ENCODE measurements at regions not wholly inside any gene's neighbourhood (a gene's known extent, or its start where the extent isn't known, plus 50 kb on each side); places are given as distances from the start of the nearest gene placed in this dataset.

DNA sequence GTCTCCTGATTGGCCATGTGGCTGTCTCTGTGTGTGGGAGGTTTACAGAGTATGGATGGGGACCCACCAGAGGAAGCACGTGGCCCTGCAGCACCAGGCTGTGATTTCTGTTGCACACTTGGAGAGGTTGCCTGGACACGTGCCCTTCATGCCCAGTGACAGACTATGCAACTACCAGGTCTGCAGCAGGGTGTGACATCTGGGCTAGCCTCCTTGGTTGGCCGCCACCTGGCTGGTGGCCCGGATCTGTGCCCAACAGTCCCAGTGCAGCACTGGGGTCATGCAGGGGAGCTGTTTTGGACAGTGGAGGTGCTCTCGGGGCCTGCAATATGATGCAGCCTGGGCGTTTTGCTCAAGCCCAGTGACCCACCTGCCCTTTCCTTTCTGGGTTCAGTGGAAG is 212.5 kb downstream of the UBE3A start (continued):
- TF ChIP-seq CREB3 (tag; conservative IDR thresholded peaks at IDR 0.05; ENCODE audit: low read depth), result no peak
- TF ChIP-seq NR1H2 (CRISPR knock-in tag; IDR thresholded peaks at IDR 0.05), result no peak
- TF ChIP-seq ZNF444 (CRISPR knock-in tag; IDR thresholded peaks at IDR 0.05), result no peak
- TF ChIP-seq PYGO2 (tag; IDR thresholded peaks at IDR 0.05), result no peak
- TF ChIP-seq ZNF24 (IDR thresholded peaks at IDR 0.05), result no peak
- TF ChIP-seq CREM (IDR thresholded peaks at IDR 0.05; ENCODE audit: low read depth), result no peak
- TF ChIP-seq ILK (tag; IDR thresholded peaks at IDR 0.05; ENCODE audit: borderline replicate concordance, low read depth), result no peak

DNA sequence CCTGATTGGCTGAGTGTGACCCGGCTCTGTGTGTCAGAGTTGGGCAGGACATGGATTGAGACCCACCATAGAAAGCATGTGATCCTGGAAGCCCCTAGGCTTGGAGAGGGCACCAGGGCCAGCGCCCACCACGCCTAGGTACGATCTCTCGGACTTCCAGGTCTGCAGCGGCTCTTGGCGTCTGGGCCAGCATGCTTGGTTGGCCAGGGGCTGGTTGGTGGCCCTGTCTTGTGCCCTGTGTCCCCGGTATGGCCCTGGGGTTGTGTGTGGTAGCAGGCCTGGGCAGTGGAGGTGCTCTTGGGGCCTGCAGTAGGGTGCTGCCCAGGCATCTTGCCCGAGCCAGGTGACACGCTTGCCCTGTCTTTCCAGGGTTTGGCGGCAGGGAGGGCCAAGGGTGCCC is 210.6 kb downstream of the UBE3A start:
- Histone ChIP-seq H3K79me2 (ENCODE audit: control insufficient read depth, insufficient read depth, low read length) (no peaks in the 10 kb centered on the region), H3K4me3 (no peak overlapping the region), H3K9me1 (ENCODE audit: control insufficient read depth, insufficient read depth, low read length) (no peaks in the 10 kb centered on the region), H3K4me2 (ENCODE audit: insufficient read depth, low read length) (no peak overlapping the region), H2AFZ (ENCODE audit: low read depth, low read length) (no peak overlapping the region), H3K4me1 (replicated peaks in 1 of 2; ENCODE audit: control insufficient read depth in 2 of 2, insufficient read depth in 2 of 2, low read length in 2 of 2) (no peaks in the 10 kb centered on the region), H3K9ac (ENCODE audit: insufficient read depth in 1 of 2, low read depth in 2 of 2, low read length in 2 of 2) (no peak overlapping the region), H3K27me3 (ENCODE audit: control insufficient read depth in 2 of 2, insufficient read depth in 2 of 2, low read length in 2 of 2) (no peaks in the 10 kb centered on the region), H4K20me1 (replicated peaks; ENCODE audit: control insufficient read depth, insufficient read depth, low read length) (no peaks in the 10 kb centered on the region), H3K27ac (ENCODE audit: extremely low read depth, low read depth, low read length) (no peak overlapping the region), H3K36me3 (ENCODE audit: control insufficient read depth, insufficient read depth, low read length) (no peaks in the 10 kb centered on the region), H3K9me3 (replicated peaks; ENCODE audit: control insufficient read depth, insufficient read depth, low read depth, low read length) (no peaks in the 10 kb centered on the region)
- intact Hi-C loops (cut with micrococcal nuclease) (no loop called here), in situ Hi-C loops (cut with MboI) (no loop called here)
- POLR2A ChIA-PET, result no interaction called here
- CTCF ChIA-PET (ENCODE audit: low intra/inter-chr PET ratio), result no interaction called here
- WGBS (ENCODE audit: insufficient coverage, low coverage, missing lambda C conversion rate), result 0% methylated on average over 11 of the region's 11 CpGs
- TF ChIP-seq NEUROD1 (IDR thresholded peaks at IDR 0.05; ENCODE audit: borderline replicate concordance, low read depth, low read length, partially characterized antibody) (no peak), PCBP2 (IDR thresholded peaks at IDR 0.05; ENCODE audit: low read depth, low read length, poor library complexity, severe bottlenecking) (no peak), PHB (CRISPR knock-in tag; IDR thresholded peaks at IDR 0.05) (no peak), PHTF2 (CRISPR knock-in tag; IDR thresholded peaks at IDR 0.05) (no peak), ZNF212 (CRISPR knock-in tag; IDR thresholded peaks at IDR 0.05) (no peak), GTF2E2 (tag; IDR thresholded peaks at IDR 0.05) (no peak), SOX6 (IDR thresholded peaks at IDR 0.05) (no peak)
- TF ChIP-seq, protein P1, sequence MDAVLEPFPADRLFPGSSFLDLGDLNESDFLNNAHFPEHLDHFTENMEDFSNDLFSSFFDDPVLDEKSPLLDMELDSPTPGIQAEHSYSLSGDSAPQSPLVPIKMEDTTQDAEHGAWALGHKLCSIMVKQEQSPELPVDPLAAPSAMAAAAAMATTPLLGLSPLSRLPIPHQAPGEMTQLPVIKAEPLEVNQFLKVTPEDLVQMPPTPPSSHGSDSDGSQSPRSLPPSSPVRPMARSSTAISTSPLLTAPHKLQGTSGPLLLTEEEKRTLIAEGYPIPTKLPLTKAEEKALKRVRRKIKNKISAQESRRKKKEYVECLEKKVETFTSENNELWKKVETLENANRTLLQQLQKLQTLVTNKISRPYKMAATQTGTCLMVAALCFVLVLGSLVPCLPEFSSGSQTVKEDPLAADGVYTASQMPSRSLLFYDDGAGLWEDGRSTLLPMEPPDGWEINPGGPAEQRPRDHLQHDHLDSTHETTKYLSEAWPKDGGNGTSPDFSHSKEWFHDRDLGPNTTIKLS (IDR thresholded peaks at IDR 0.05; ENCODE audit: borderline replicate concordance, low read depth), result no peak
- no peak for ATAC-seq
- no TSS peak for BruUV-seq (replicated peaks)
- no peak for FAIRE-seq
- no peak for DNase-seq (ENCODE audit: extremely low read depth in 1 of 4, low spot score in 3 of 4)
